ENCODE measurements at regions not wholly inside any gene's neighbourhood (a gene's known extent, or its start where the extent isn't known, plus 50 kb on each side); places are given as distances from the start of the nearest gene placed in this dataset.

DNA sequence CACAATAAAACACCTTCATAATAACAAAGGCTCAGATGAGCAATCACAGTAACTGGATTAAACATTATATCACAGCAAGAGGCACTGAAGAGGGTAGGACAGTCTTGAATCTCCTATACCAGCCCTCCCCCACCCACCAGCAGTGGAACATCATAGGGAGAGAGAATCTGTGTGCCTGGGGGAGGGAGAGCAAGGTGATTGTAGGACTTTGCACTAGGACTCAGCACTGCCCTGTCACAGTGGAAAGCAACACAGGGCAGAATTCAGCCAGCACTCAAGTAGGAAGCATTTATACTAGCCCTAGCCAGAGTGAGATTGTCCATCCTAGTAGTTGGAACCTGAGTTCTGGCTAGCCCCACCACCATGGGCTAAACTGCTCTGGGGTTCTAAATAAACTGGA, 400.2 kb downstream of the HAO1 start:
- DNase-seq (no peak), ATAC-seq (no peak)
- TF ChIP-seq, protein P1, sequence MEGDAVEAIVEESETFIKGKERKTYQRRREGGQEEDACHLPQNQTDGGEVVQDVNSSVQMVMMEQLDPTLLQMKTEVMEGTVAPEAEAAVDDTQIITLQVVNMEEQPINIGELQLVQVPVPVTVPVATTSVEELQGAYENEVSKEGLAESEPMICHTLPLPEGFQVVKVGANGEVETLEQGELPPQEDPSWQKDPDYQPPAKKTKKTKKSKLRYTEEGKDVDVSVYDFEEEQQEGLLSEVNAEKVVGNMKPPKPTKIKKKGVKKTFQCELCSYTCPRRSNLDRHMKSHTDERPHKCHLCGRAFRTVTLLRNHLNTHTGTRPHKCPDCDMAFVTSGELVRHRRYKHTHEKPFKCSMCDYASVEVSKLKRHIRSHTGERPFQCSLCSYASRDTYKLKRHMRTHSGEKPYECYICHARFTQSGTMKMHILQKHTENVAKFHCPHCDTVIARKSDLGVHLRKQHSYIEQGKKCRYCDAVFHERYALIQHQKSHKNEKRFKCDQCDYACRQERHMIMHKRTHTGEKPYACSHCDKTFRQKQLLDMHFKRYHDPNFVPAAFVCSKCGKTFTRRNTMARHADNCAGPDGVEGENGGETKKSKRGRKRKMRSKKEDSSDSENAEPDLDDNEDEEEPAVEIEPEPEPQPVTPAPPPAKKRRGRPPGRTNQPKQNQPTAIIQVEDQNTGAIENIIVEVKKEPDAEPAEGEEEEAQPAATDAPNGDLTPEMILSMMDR (IDR thresholded peaks at IDR 0.05) = no peak
- intact Hi-C loops (cut with DNase I) = no loop called here
- H3K9me3 ChIP-seq = no peaks in the 10 kb centered on the region
- H3K27ac ChIP-seq = no peak overlapping the region
- H3K4me3 ChIP-seq = no peak overlapping the region
- H3K36me3 ChIP-seq = no peaks in the 10 kb centered on the region
- H3K27me3 ChIP-seq (ENCODE audit: low read depth) = no peaks in the 10 kb centered on the region
- H3K4me1 ChIP-seq = no peaks in the 10 kb centered on the region

DNA sequence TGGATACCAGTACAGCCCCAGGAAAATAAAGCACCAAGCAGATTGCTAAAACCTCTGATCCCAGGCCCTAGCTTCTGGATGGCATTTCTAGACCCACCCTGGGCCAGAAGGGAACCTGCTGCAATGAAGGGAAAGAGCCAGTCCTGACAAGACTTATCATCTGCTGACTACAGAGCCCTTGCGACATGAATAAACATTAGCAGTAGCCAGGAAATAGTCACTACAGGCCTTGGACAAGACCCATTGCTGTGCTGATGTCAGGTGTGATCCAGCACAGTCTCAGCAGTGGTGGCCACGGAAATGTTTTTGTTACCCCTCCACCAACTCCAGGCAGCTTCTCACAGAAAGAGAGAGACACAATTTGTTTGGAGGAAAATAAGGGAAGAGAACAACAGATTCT, 399.3 kb downstream of the HAO1 start:
- peaks cover 3% of the 10 kb centered on the region for H3K9me3 ChIP-seq
- no peak for ATAC-seq

DNA sequence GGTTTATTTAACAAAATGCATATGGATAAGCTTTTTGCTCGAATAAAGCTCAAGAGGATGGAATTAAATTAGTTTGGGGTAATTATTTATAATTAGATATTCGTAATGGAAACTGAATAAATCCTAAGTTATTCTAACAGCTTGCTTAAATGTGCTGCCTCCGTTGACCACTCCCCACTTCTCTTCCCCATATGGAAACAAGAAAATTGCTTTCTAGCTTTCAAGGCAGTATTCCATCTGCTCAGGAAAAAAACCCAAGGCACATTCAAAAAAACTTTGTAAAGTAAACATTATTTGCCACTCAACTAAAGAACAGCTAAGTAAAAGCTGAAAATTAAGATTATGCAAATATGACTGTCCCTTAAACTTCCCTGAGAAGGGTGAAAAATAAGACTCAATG, 369.2 kb downstream of the HAO1 start:
- no peak for DNase-seq
- Histone ChIP-seq H3K4me1 (no peaks in the 10 kb centered on the region), H3K9me3 (no peaks in the 10 kb centered on the region), H3K36me3 (no peaks in the 10 kb centered on the region), H3K4me3 (no peak overlapping the region), H3K27me3 (ENCODE audit: low read depth) (no peaks in the 10 kb centered on the region), H3K27ac (no peak overlapping the region)
- intact Hi-C loops (cut with DNase I) = no loop called here
- no peak for ATAC-seq
- TF ChIP-seq, protein P1 (IDR thresholded peaks at IDR 0.05) = no peak

More for the DNA sequence above, 399.3 kb downstream of the HAO1 start:
- H3K27me3 ChIP-seq (ENCODE audit: low read depth) = no peaks in the 10 kb centered on the region
- TF ChIP-seq, protein P1 (IDR thresholded peaks at IDR 0.05) = no peak
- no peak for DNase-seq
- H3K27ac ChIP-seq = no peak overlapping the region
- intact Hi-C loops (cut with DNase I) = no loop called here
- H3K36me3 ChIP-seq = no peaks in the 10 kb centered on the region
- H3K4me3 ChIP-seq = no peak overlapping the region
- H3K4me1 ChIP-seq = no peaks in the 10 kb centered on the region

DNA sequence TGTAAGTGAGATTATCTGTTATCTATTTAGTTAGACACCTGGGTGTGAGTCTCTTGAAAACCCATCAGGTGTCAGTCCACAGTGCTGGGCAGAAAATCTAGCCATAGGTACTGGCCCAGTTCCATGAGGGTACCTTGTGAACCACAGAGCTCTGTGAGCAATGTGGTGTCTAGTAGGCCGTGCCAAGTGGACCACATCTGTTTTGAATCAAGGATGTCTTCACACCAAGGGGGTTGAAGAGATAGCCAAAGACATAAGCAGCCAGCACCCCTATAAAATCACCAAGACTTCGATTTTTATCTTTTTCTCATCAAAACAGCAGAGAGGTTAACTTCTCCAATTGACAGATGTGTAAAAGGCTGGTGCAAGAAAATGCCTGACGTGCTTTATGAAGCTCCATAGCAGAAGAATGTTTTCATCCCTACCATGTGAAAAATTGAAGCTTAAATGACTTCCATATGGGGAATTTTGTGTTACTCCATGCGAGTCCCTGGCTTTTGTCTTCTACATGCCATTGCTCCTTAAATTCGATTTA, 368.7 kb downstream of the HAO1 start:
- H3K9me3 ChIP-seq = no peaks in the 10 kb centered on the region
- ATAC-seq = no peak
- no peak for DNase-seq
- intact Hi-C loops (cut with DNase I) = no loop called here
- TF ChIP-seq, protein P1 (IDR thresholded peaks at IDR 0.05) = no peak
- no peaks in the 10 kb centered on the region for H3K27me3 ChIP-seq (ENCODE audit: low read depth)
- no peaks in the 10 kb centered on the region for H3K4me1 ChIP-seq
- no peaks in the 10 kb centered on the region for H3K36me3 ChIP-seq
- H3K4me3 ChIP-seq = no peak overlapping the region
- H3K27ac ChIP-seq = no peak overlapping the region

DNA sequence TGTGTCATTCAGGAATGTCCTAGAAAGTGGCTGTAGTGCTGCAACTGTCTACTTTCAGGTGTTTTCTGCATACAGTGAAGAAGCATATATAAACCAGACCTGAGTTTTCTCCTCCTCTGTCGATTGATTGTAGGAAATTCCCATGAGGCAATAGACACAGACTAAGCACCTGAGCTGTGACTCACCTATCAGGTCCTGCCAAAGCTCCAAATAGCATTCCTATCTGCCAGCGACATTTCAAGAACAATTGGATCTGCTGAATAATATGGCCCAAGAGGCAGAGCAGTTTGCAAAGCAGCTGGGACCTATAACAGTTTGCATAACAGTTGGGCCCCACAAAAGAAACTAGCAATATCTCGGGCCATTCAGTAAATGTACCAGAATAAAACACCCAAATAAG, 360.4 kb downstream of the HAO1 start:
- no peaks in the 10 kb centered on the region for H3K4me1 ChIP-seq
- ATAC-seq (no peak), DNase-seq (no peak)
- H3K36me3 ChIP-seq = no peaks in the 10 kb centered on the region
- no peak overlapping the region for H3K4me3 ChIP-seq
- no peaks in the 10 kb centered on the region for H3K9me3 ChIP-seq
- TF ChIP-seq, protein P1 (IDR thresholded peaks at IDR 0.05) = no peak
- intact Hi-C loops (cut with DNase I) = no loop called here
- H3K27me3 ChIP-seq (ENCODE audit: low read depth) = no peaks in the 10 kb centered on the region
- no peak overlapping the region for H3K27ac ChIP-seq
